SU-DHL-6 (cell line): ENCODE measurements at regions not wholly inside any gene's neighbourhood (a gene's known extent, or its start where the extent isn't known, plus 50 kb on each side); places are given as distances from the start of the nearest gene placed in this dataset.
A peak's percentile ranks its signal among the peaks of the same experiment; 100 is the strongest.

Source experiments
- H2AFZ ChIP-seq: fragments of 200-600 bp; sonication (generic); 2 replicates; pipeline ENCODE4 v1.6.1; 2014; ENCODE audit warnings: low read depth, mild to moderate bottlenecking, moderate library complexity, mixed read lengths, antibody characterized with exemption, low read length; ENCODE audit not compliant: severe bottlenecking
- H3F3A ChIP-seq: fragments of 200-600 bp; shearing (Covaris generic); 2 replicates; pipeline ENCODE4 v1.6.0; 2016; ENCODE audit warnings: antibody characterized with exemption, mild to moderate bottlenecking; ENCODE audit not compliant: insufficient read depth
- H3K27ac ChIP-seq: fragments of 200-600 bp; sonication (generic); 2 replicates; pipeline ENCODE4 v1.5.1; 2016; ENCODE audit warnings: low read depth, mild to moderate bottlenecking, low read length, moderate library complexity, mixed read lengths
- H3K27me3 ChIP-seq: fragments of 200-600 bp; sonication (generic), shearing (Covaris generic); 2 replicates; pipeline ENCODE4 v1.6.0; 2014; ENCODE audit warnings: mild to moderate bottlenecking, low read length
- H3K36me3 ChIP-seq: fragments of 200-600 bp; sonication (generic); 2 replicates; pipeline ENCODE4 v1.6.1; 2014; ENCODE audit warnings: mild to moderate bottlenecking, low read length, mixed read lengths
- H3K4me2 ChIP-seq: fragments of 300-600, 200-600 bp; shearing (Covaris generic), sonication (generic); 2 replicates; pipeline ENCODE4 v1.6.0; 2014; ENCODE audit warnings: low read length, low read depth, mild to moderate bottlenecking; ENCODE audit not compliant: poor library complexity, severe bottlenecking
- H3K4me3 ChIP-seq: fragments of 200-600 bp; sonication (generic); 2 replicates; pipeline ENCODE4 v1.5.1; 2014; ENCODE audit warnings: antibody characterized with exemption, low read length, mild to moderate bottlenecking, mixed read lengths; ENCODE audit not compliant: insufficient read depth, poor library complexity, severe bottlenecking
- H3K79me2 ChIP-seq: fragments of 200-600 bp; sonication (generic); 2 replicates; pipeline ENCODE4 v1.6.1; 2014; ENCODE audit warnings: mild to moderate bottlenecking, low read length, moderate library complexity; ENCODE audit not compliant: insufficient read depth
- H3K9ac ChIP-seq: fragments of 200-600 bp; sonication (generic); 2 replicates; pipeline ENCODE4 v1.7.0; 2014; ENCODE audit warnings: mild to moderate bottlenecking, low read length
- H3K9me2 ChIP-seq: fragments of 200-600 bp; sonication (generic); replicated peaks from 2 replicates; pipeline ENCODE4 v1.6.1; 2014; ENCODE audit warnings: low read length; ENCODE audit not compliant: insufficient read depth
- H3K9me3 ChIP-seq: fragments of 200-600 bp; sonication (generic); 2 replicates; pipeline ENCODE4 v1.6.1; 2014; ENCODE audit warnings: low read length, mixed read lengths; ENCODE audit not compliant: insufficient read depth
- H4K20me1 ChIP-seq: fragments of 200-600 bp; sonication (generic); 2 replicates; pipeline ENCODE4 v1.6.1; 2014; ENCODE audit warnings: low read depth, mild to moderate bottlenecking, antibody characterized with exemption, low read length, moderate library complexity, mixed read lengths
- EZH2phosphoT487 ChIP-seq: fragments of 200-600 bp; sonication (generic), shearing (Covaris generic); conservative IDR thresholded peaks from 2 replicates; pipeline ENCODE4 v1.6.1; 2018; ENCODE audit warnings: mild to moderate bottlenecking, antibody characterized with exemption, low read length, moderate library complexity, mixed read lengths
- TF ChIP-seq, protein P1 (sequence below): fragments of 200-600 bp; sonication (generic); IDR thresholded peaks from one replicate; pipeline ENCODE4 v1.5.1; 2017; ENCODE audit warnings: antibody characterized with exemption, mild to moderate bottlenecking, low read length, moderate library complexity; ENCODE audit not compliant: insufficient read depth, poor library complexity, severe bottlenecking

GRCh38 chr2:12094134-12094533 is 347.7 kb downstream of the LPIN1 start:
- H3K27me3 ChIP-seq = no peaks in the 10 kb centered on the region
- H3K9ac ChIP-seq = no peak overlapping the region
- no peak overlapping the region for H2AFZ ChIP-seq
- H3K4me3 ChIP-seq = no peak overlapping the region
- H3F3A ChIP-seq = peaks cover 4% of the 10 kb centered on the region; the same call in 1 of the 2 replicates
- TF ChIP-seq, protein P1, sequence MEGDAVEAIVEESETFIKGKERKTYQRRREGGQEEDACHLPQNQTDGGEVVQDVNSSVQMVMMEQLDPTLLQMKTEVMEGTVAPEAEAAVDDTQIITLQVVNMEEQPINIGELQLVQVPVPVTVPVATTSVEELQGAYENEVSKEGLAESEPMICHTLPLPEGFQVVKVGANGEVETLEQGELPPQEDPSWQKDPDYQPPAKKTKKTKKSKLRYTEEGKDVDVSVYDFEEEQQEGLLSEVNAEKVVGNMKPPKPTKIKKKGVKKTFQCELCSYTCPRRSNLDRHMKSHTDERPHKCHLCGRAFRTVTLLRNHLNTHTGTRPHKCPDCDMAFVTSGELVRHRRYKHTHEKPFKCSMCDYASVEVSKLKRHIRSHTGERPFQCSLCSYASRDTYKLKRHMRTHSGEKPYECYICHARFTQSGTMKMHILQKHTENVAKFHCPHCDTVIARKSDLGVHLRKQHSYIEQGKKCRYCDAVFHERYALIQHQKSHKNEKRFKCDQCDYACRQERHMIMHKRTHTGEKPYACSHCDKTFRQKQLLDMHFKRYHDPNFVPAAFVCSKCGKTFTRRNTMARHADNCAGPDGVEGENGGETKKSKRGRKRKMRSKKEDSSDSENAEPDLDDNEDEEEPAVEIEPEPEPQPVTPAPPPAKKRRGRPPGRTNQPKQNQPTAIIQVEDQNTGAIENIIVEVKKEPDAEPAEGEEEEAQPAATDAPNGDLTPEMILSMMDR = no peak
- TF ChIP-seq EZH2phosphoT487 = no peak
- no peaks in the 10 kb centered on the region for H3K36me3 ChIP-seq
- no peaks in the 10 kb centered on the region for H3K9me2 ChIP-seq
- no peaks in the 10 kb centered on the region for H4K20me1 ChIP-seq
- H3K27ac ChIP-seq = no peak overlapping the region
- no peaks in the 10 kb centered on the region for H3K9me3 ChIP-seq
- H3K79me2 ChIP-seq = no peaks in the 10 kb centered on the region
- no peak overlapping the region for H3K4me2 ChIP-seq

DNA sequence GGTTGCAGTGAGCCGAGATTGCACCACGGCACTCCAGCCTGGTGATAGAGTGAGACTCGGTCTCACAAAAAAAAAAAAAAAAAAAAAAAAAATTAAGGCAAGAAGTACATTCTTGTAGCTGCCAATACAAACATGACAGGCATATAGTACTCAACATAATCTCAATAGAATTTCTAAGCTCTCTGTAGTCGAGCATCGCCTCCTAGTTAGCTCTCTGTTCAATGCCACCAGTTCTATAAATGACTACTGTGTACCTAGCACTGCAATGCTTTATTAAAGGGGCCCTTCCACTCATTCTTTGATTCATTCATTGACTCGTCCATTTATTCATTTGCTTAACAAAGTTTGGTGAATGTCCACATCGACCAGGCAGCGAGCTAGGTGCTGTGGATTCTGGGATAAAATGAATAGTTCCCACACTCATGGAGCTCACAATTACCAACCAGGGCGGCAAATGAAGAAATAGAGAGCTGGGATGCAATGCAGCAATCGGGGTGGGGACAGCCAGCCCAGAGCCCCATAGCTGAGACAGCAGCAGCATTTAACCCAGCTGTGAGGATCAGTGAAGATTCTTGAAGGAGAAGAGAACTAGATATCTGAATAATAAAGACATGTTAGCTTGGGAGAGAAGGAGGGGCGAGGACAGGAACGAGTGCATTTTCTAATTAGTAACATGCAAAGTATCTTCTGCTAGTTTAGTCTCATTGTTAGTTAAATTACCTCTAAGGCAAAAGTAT is 349.8 kb downstream of the LPIN1 start:
- H3K4me2 ChIP-seq = no peak overlapping the region
- H3K9me3 ChIP-seq = no peaks in the 10 kb centered on the region
- no peaks in the 10 kb centered on the region for H4K20me1 ChIP-seq
- H2AFZ ChIP-seq = peak overlapping the region; percentile 63
- no peak overlapping the region for H3K4me3 ChIP-seq
- H3K27ac ChIP-seq = no peak overlapping the region
- no peaks in the 10 kb centered on the region for H3K9me2 ChIP-seq
- H3K79me2 ChIP-seq = no peaks in the 10 kb centered on the region
- H3K36me3 ChIP-seq = no peaks in the 10 kb centered on the region
- no peaks in the 10 kb centered on the region for H3K27me3 ChIP-seq
- no peak overlapping the region for H3K9ac ChIP-seq
- TF ChIP-seq, protein P1 = no peak
- no peak for TF ChIP-seq EZH2phosphoT487
- H3F3A ChIP-seq = no peaks in the 10 kb centered on the region

DNA sequence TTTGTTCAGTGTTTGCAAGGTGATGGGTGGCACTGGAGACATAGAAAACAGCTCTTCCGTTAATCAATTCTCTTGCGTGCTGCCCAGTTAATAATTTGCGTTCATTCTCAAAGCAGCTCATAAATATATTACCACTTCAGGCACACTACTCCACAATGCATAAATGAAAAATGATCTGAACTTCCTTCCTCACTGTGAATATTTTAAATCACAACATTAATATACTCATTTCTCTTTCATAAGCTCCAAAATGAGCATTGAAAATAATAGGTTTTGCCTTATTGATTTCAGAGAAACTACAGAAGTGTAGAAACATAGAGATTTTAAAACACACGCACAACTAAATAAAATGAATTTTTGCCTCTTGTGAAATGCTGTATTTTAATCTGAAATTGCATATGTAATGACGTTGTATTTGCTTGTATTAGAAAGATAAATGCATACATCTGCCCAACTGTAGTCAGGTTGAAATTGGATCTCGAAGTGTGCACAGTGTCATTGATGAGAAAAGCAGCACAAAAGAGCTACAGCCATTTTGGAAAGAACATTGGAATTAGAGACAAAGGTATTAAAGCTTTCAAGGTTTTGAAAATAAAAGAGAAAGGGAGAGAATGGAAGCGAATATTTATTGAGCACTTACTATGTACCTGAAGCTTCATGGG is 350.5 kb downstream of the LPIN1 start:
- Histone ChIP-seq H3F3A (no peaks in the 10 kb centered on the region), H3K27ac (peak overlapping the region; percentile 12; the same call in 1 of the 2 replicates), H4K20me1 (no peaks in the 10 kb centered on the region), H3K9ac (no peak overlapping the region), H3K79me2 (no peaks in the 10 kb centered on the region), H3K9me3 (no peaks in the 10 kb centered on the region), H3K4me3 (no peak overlapping the region), H3K27me3 (no peaks in the 10 kb centered on the region), H3K36me3 (no peaks in the 10 kb centered on the region), H2AFZ (no peak overlapping the region), H3K9me2 (no peaks in the 10 kb centered on the region), H3K4me2 (no peak overlapping the region)
- no peak for TF ChIP-seq EZH2phosphoT487
- TF ChIP-seq, protein P1 = no peak
